ENCODE measurements at regions not wholly inside any gene's neighbourhood (a gene's known extent, or its start where the extent isn't known, plus 50 kb on each side); places are given as distances from the start of the nearest gene placed in this dataset.

- WGBS, 2 experiments = 96 to 97% methylated on average over 16 of the region's 16 CpGs
- Histone ChIP-seq H3K27me3 (ENCODE audit: control insufficient read depth, insufficient read depth, low read length, poor library complexity, severe bottlenecking) (no peaks in the 10 kb centered on the region), H3K4me1 (ENCODE audit: control insufficient read depth, insufficient read depth, low read length) (no peaks in the 10 kb centered on the region), H3K36me3 (ENCODE audit: control insufficient read depth, insufficient read depth, low read length) (no peaks in the 10 kb centered on the region), H3K4me3 (ENCODE audit: insufficient read depth, low read depth, low read length) (no peak overlapping the region), H3K27ac (ENCODE audit: insufficient read depth, low read depth, low read length, poor library complexity, severe bottlenecking) (no peak overlapping the region), H3K9me3 (ENCODE audit: control insufficient read depth, low read length) (peaks cover 2% of the 10 kb centered on the region)
These were observed 285.7 kb upstream of the GALNT17 start for GRCh38 chr7:70846208-70846607.

- WGBS, 2 experiments = 93 to 97% methylated on average over 3 of the region's 3 CpGs
- Histone ChIP-seq H3K27me3 (ENCODE audit: control insufficient read depth, insufficient read depth, low read length, poor library complexity, severe bottlenecking) (no peaks in the 10 kb centered on the region), H3K27ac (ENCODE audit: insufficient read depth, low read depth, low read length, poor library complexity, severe bottlenecking) (no peak overlapping the region), H3K36me3 (ENCODE audit: control insufficient read depth, insufficient read depth, low read length) (no peaks in the 10 kb centered on the region), H3K4me1 (ENCODE audit: control insufficient read depth, insufficient read depth, low read length) (no peaks in the 10 kb centered on the region), H3K9me3 (ENCODE audit: control insufficient read depth, low read length) (peaks cover 2% of the 10 kb centered on the region), H3K4me3 (ENCODE audit: insufficient read depth, low read depth, low read length) (no peak overlapping the region)
These were observed 282.2 kb upstream of the GALNT17 start for GRCh38 chr7:70849580-70850235.

- no peak overlapping the region for H3K4me3 ChIP-seq (ENCODE audit: insufficient read depth, low read depth, low read length)
- H3K4me1 ChIP-seq (ENCODE audit: control insufficient read depth, insufficient read depth, low read length) = no peaks in the 10 kb centered on the region
- H3K27me3 ChIP-seq (ENCODE audit: control insufficient read depth, insufficient read depth, low read length, poor library complexity, severe bottlenecking) = no peaks in the 10 kb centered on the region
- no peaks in the 10 kb centered on the region for H3K36me3 ChIP-seq (ENCODE audit: control insufficient read depth, insufficient read depth, low read length)
- no peak overlapping the region for H3K27ac ChIP-seq (ENCODE audit: insufficient read depth, low read depth, low read length, poor library complexity, severe bottlenecking)
- WGBS, 2 experiments = 89 to 100% methylated on average over 1 of the region's 1 CpG
- no peaks in the 10 kb centered on the region for H3K9me3 ChIP-seq (ENCODE audit: control insufficient read depth, low read length)
These were observed 276.6 kb upstream of the GALNT17 start for GRCh38 chr7:70855373-70855772.

GRCh38 chr7:70856901-70857630 lies 274.9 kb upstream of the GALNT17 start:
- H3K27me3 ChIP-seq (ENCODE audit: control insufficient read depth, insufficient read depth, low read length, poor library complexity, severe bottlenecking) = no peaks in the 10 kb centered on the region
- H3K9me3 ChIP-seq (ENCODE audit: control insufficient read depth, low read length) = no peaks in the 10 kb centered on the region
- H3K27ac ChIP-seq (ENCODE audit: insufficient read depth, low read depth, low read length, poor library complexity, severe bottlenecking) = no peak overlapping the region
- WGBS, 2 experiments = 12 to 17% methylated on average over 4 of the region's 4 CpGs
- no peaks in the 10 kb centered on the region for H3K36me3 ChIP-seq (ENCODE audit: control insufficient read depth, insufficient read depth, low read length)
- H3K4me3 ChIP-seq (ENCODE audit: insufficient read depth, low read depth, low read length) = no peak overlapping the region
- H3K4me1 ChIP-seq (ENCODE audit: control insufficient read depth, insufficient read depth, low read length) = no peaks in the 10 kb centered on the region

- Histone ChIP-seq H3K27ac (ENCODE audit: insufficient read depth, low read depth, low read length, poor library complexity, severe bottlenecking) (no peak overlapping the region), H3K4me3 (ENCODE audit: insufficient read depth, low read depth, low read length) (no peak overlapping the region), H3K27me3 (ENCODE audit: control insufficient read depth, insufficient read depth, low read length, poor library complexity, severe bottlenecking) (no peaks in the 10 kb centered on the region), H3K36me3 (ENCODE audit: control insufficient read depth, insufficient read depth, low read length) (no peaks in the 10 kb centered on the region), H3K4me1 (ENCODE audit: control insufficient read depth, insufficient read depth, low read length) (no peaks in the 10 kb centered on the region), H3K9me3 (ENCODE audit: control insufficient read depth, low read length) (no peaks in the 10 kb centered on the region)
- 51 to 61% methylated on average over 2 of the region's 2 CpGs for WGBS, 2 experiments
These were observed 274.0 kb upstream of the GALNT17 start for GRCh38 chr7:70857793-70858545.

GRCh38 chr7:70867513-70867912 lies 264.4 kb upstream of the GALNT17 start:
- Histone ChIP-seq H3K4me1 (ENCODE audit: control insufficient read depth, insufficient read depth, low read length) (no peaks in the 10 kb centered on the region), H3K36me3 (ENCODE audit: control insufficient read depth, insufficient read depth, low read length) (no peaks in the 10 kb centered on the region), H3K4me3 (ENCODE audit: insufficient read depth, low read depth, low read length) (no peak overlapping the region), H3K27ac (ENCODE audit: insufficient read depth, low read depth, low read length, poor library complexity, severe bottlenecking) (no peak overlapping the region), H3K9me3 (ENCODE audit: control insufficient read depth, low read length) (no peaks in the 10 kb centered on the region), H3K27me3 (ENCODE audit: control insufficient read depth, insufficient read depth, low read length, poor library complexity, severe bottlenecking) (no peaks in the 10 kb centered on the region)
- WGBS, 2 experiments = 75 to 76% methylated on average over 5 of the region's 5 CpGs

- H3K4me3 ChIP-seq (ENCODE audit: insufficient read depth, low read depth, low read length) = no peak overlapping the region
- WGBS, 2 experiments = 64 to 67% methylated on average over 5 of the region's 5 CpGs
- no peaks in the 10 kb centered on the region for H3K27me3 ChIP-seq (ENCODE audit: control insufficient read depth, insufficient read depth, low read length, poor library complexity, severe bottlenecking)
- H3K9me3 ChIP-seq (ENCODE audit: control insufficient read depth, low read length) = no peaks in the 10 kb centered on the region
- H3K27ac ChIP-seq (ENCODE audit: insufficient read depth, low read depth, low read length, poor library complexity, severe bottlenecking) = no peak overlapping the region
- no peaks in the 10 kb centered on the region for H3K36me3 ChIP-seq (ENCODE audit: control insufficient read depth, insufficient read depth, low read length)
- no peaks in the 10 kb centered on the region for H3K4me1 ChIP-seq (ENCODE audit: control insufficient read depth, insufficient read depth, low read length)
These were observed 261.6 kb upstream of the GALNT17 start for GRCh38 chr7:70870349-70870748.

GRCh38 chr7:70872188-70872587 lies 259.8 kb upstream of the GALNT17 start:
- WGBS, 2 experiments = 45% methylated on average over 2 of the region's 2 CpGs

GRCh38 chr7:70881167-70881847 lies 250.6 kb upstream of the GALNT17 start:
- no peaks in the 10 kb centered on the region for H3K27me3 ChIP-seq (ENCODE audit: control insufficient read depth, insufficient read depth, low read length, poor library complexity, severe bottlenecking)
- no peaks in the 10 kb centered on the region for H3K9me3 ChIP-seq (ENCODE audit: control insufficient read depth, low read length)
- WGBS, 2 experiments = 86 to 87% methylated on average over 7 of the region's 7 CpGs
- H3K4me1 ChIP-seq (ENCODE audit: control insufficient read depth, insufficient read depth, low read length) = no peaks in the 10 kb centered on the region
- H3K27ac ChIP-seq (ENCODE audit: insufficient read depth, low read depth, low read length, poor library complexity, severe bottlenecking) = no peak overlapping the region
- H3K36me3 ChIP-seq (ENCODE audit: control insufficient read depth, insufficient read depth, low read length) = no peaks in the 10 kb centered on the region
- no peak overlapping the region for H3K4me3 ChIP-seq (ENCODE audit: insufficient read depth, low read depth, low read length)

More at GRCh38 chr7:70872188-70872587, 259.8 kb upstream of the GALNT17 start:
- no peaks in the 10 kb centered on the region for H3K9me3 ChIP-seq (ENCODE audit: control insufficient read depth, low read length)
- H3K4me1 ChIP-seq (ENCODE audit: control insufficient read depth, insufficient read depth, low read length) = no peaks in the 10 kb centered on the region
- no peak overlapping the region for H3K27ac ChIP-seq (ENCODE audit: insufficient read depth, low read depth, low read length, poor library complexity, severe bottlenecking)
- H3K36me3 ChIP-seq (ENCODE audit: control insufficient read depth, insufficient read depth, low read length) = no peaks in the 10 kb centered on the region
- H3K27me3 ChIP-seq (ENCODE audit: control insufficient read depth, insufficient read depth, low read length, poor library complexity, severe bottlenecking) = no peaks in the 10 kb centered on the region
- no peak overlapping the region for H3K4me3 ChIP-seq (ENCODE audit: insufficient read depth, low read depth, low read length)

Measured in ectodermal cell (in vitro differentiated cells).